ENCODE measurements at regions not wholly inside any gene's neighbourhood (a gene's known extent, or its start where the extent isn't known, plus 50 kb on each side); places are given as distances from the start of the nearest gene placed in this dataset.
A peak's percentile ranks its signal among the peaks of the same experiment; 100 is the strongest.
"Not testable (repeated sequence)": the region's sequence is repeated elsewhere in the genome, so short reads cannot be mapped to it uniquely, and the experiment has no call there.

DNA sequence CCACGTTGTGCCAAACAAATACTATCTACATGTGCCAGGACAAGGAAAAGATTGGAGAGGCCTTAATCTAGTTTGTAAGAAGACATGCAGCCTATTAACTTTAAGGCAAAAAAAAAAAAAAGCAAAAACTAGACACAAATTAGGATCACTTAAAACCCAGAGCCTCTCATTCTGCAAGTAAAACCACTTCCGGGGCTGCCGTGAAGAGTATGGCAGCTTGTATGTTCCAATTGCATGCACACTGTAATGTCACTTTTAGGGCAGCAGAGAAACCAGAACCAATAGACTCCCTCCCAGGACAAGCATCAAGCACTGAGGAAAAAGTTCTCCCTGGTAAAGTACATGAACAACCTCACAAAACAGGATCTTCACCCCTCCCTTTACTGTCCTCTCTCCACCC is 70.6 kb downstream of the RSL24D1 start:
- no peak for DNase-seq

DNA sequence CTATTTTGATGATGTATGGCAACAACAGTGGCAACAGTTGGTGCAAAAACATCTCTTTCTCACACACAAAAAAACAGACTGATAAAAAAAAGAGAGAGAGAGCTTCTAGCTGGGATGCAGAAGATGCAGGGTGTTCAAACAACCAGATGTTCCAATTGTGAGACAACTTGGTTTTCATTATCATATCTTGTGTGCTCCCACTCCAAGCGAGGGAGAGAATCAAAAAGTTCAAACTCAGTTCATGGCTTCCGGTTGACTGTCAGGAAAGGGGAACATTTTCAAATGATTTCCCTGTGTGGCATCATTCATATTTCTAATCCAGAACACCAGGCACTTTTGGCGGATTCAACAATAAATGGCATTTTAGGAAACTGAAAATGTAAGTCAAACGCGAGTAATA is 72.1 kb downstream of the RSL24D1 start:
- no peak for DNase-seq

DNA sequence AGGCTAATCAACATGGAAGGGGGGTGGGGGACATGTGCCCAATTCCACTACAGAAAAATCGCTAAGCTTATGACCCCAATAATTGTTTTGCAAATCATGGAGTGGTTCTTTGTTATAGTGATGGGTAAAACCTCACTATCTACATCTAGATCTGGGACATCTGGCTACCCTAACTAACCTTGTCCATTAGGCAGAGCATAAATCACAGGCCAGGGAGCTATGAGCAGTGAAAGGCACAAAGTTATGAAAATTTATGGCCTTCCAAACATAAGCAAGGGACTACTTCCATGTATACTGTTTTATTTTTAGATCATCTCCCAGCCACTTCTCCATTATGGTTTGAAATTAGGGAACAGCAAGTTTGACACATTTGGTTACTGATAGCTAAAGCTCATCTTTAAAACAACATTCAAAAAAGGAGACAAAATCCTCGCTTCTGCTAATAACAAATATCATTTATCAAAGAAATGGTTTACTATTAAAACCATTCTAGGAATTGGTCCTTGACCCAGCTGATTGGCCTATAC is 78.3 kb downstream of the RSL24D1 start:
- DNase-seq = no peak

DNA sequence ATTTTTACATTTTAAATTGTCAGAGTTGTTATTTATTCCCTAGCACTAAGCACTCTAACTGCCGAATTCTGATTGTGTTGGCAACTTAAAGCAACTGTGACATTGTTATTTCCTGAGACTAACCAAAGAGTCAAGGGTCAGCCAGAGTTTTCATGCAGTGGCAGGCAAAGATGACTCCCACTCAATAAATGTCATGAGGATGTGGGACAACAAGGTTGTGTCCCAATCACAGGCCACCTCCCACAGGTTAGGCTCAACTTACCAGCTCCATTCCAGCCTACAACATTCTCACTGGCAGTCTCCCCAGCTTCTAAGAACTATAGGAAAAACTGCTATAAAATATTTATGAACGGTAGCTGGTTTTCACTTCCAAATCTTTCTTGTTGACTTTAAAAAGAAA is 80.1 kb downstream of the RSL24D1 start:
- DNase-seq = no peak

DNA sequence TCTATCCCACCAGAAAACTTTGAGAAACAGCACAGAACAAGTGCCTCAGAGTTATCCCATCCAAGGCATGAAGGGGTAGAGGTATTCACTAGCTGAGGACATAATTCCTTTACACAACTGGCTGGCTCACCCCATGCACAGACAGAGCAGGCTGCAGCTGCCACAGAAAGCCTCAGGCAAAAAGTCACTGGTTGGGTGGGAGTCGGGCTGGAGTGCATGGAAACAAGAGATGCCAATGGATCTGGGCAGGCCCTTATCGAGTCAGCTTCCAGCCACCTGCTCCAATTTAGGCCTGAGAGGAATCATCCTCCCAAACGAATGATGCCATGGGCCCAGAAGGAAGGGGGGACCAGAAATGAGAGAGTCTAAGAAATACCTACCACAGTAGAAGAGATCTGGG is 83.0 kb downstream of the RSL24D1 start:
- DNase-seq = no peak

DNA sequence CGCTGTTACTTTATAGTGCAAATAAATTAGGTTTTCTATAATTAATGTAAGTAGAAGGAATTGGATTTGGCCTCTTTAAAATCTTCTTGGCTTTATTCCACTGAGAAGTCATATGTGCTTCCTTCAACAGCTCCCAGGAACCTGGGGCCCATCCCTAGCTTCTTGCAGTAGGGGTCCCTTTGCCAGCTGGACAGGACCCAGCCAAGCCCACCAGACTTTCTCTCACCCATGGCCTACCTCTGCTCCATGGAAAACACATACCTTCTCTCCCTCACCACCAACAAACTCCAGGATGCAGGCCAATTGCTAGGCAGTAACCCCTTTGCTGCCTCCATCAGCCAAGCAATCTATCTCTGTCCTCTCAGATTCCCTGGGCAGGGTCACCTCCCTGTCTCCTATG is 84.0 kb downstream of the RSL24D1 start:
- DNase-seq = no peak

DNA sequence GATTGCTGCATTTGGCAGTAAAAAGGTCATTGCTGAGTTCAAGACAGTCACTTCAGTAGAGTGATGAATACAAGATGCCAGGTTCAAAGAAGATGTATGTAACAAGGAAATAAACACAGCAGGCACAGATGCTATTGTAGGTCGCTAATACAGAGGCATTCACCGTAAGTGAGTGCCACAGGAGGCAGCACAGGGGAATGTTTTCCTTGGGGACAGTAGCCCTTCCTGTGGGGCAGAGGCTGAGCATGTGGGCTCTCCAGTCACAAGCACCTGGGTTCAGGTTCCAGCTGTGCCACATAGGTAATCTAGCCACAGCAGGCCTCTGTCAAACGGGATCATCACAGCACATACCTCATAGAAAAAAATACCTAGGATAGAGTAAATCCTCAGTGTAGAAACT is 86.3 kb downstream of the RSL24D1 start:
- DNase-seq = no peak

DNA sequence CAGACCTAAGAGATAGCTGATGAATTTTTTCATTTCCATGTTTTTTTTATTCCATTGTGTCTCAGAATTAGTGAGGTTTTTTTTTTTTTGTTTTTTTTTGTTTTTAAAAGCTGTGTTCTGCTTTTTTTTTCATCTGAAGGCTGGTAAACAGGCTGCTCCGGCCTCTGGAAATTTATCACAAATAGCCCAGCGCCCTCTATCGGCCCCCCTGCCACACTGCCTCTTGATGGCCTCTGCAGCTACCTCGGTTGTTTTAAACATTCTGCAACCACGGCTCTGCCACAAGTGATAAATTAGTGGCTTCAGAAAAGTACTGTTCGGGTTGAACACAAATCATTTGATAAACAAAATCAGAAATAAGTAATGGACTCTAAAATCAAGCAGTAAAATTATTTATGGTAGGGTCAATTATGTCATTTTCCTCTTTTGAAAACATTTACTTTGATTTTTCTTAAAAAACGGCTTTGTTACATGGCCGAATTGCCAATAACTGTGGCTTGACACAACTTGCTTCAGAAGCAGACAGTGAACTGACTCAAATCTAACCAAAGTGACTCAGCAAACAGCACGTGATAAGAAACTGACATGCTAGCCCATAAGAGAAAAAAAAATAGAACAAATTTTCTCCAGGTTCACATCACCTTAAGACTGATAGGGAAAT is 87.8 kb downstream of the RSL24D1 start:
- peak; percentile 79 for DNase-seq

DNA sequence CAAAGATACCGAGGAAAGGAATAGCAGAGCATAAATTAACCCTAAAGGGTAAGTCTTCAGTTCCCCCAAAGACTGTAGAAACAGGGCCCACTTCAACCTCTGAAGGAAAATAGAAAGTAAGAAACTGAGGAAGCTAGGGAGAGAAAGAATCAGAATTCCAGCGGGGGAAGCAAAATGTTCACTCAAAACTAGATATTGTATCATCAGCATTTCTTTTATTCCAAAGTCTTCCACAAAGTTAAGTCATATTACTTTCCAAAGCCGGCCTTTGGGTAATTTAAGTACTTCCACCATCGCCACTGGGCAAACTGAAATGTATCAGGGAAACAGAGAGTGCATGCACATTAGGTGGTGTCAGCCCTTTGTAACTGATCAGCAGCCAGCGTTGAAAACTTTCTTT is 88.3 kb downstream of the RSL24D1 start:
- DNase-seq = no peak

DNA sequence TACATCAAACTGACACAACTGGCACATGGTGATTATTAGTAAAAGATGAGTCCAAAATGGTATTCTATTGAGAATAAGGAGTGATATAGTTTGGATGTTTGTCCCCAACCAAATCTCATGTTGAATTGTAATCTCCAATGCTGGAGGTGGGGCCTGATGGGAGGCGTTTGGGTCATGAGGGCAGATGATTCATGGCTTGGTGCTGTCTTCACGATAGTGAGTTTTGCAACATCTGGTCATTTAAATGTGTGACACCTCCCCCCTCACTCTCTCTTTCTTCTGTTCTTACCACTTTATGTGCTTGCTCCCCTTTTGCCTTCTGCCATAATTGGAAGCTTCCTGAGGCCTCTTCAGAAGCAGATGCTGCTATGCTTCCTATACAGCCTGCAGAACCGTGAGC is 90.6 kb downstream of the RSL24D1 start:
- no peak for DNase-seq

DNA sequence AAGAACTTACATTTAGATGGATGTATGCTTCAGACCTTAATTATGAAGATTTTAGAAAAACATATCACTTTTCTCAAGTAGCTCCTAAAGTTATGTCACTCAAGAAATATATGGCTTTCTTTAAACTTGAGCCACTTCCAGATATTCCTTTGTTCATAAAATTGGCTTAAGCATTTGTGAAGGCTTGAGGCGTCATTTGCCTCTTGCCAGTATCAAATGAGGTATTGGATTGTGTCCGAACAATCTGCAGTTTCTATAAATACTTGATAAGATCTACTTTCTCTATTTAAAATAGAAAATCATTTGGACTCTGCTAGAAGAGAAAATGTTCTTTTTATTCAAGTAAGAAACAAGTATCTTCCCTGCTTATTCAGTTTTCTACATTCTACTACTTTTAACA is 102.6 kb downstream of the RSL24D1 start:
- no peak for DNase-seq

DNA sequence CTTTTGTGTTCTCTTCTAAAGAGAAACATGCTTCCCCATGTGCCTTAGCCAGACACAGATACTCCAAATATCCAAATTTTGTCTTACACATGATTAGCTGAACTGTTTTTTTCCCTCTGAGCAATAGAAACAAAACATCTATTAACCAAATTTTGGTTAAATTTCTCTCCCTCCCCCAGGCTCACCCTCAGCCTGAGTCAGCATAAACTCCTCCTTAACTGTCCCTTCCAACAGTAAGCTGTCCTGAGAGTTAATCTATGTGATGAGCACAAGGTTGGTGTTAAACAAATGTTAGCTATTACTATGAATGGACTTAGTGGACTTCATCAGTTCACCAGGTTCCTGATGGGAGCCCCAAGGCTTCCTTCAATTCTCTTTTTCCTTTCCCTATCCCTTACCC is 108.5 kb downstream of the RSL24D1 start:
- no peak for DNase-seq

DNA sequence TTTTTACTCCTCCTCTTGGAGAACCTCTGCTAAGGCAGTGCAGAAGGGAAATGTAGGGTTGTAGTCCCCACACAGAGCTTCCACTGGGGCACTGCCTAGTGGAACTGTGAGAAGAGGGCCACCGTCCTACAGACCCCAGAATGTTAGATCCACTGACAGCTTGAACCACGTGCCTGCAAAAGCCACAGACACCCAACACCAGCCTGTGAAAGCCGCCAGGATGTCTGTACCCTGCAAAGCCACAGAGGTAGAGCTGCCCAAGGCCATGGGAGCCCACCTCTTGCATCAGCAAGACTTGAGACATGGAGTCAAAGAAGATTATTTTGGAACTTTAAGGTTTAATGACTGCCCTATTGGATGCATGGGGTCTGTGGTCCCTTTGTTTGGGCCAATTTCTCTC is 112.1 kb downstream of the RSL24D1 start:
- no peak for DNase-seq

DNA sequence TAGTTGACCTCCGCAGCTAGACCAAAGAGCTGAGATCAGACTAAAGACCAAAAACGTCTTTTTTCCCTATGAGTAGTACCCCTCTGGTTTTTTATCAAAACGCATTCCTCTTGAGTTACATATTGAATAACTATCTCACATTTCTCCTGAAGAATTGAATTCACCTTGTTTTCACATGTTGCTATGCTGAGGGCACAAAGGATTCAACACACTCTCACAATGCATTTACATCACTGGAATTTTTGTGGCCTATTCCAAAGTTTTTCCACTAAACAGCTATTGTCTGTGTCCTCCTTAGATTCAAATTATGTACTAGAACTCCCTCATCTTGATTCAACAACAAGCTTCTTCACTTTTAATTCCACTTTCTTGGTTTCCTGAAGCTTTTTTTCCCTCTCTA is 112.5 kb downstream of the RSL24D1 start:
- no peak for DNase-seq

DNA sequence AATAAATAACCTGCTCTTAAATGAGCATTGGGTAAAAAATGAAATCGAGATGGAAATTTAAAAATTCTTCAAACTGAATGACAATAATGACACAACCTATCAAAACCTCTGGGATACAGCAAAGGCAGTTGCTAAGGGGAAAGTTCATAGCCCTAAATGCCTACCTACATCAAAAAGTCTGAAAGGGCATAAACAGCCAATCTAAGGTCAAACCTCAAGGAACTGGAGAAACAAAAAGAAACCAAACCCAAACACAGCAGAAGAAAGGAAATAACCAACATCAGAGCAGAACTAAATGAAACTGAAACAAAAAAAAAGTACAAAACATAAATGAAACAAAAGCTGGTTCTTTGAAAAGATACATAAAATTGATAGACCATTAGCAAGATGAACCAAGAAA is 119.7 kb downstream of the RSL24D1 start:
- not testable (repeated sequence) for DNase-seq

DNA sequence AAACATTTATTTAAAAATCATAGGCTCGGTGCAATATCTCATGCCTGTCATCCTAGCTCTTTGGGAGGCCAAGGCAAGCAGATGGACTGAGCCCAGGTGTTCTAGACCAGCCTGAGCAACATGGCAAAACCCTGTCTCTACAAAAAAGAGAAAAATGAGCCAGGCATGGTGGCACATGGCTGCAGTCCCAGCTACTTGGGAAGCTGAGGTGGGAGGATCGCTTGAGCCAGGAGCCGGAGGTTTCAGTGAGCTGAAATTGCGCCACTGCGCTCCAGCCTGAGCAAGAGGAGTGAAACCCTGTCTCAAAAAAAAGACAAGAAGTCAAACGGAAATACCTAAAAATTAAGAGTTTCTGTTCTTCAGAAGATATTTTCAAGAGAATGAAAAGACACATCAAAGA is 122.3 kb downstream of the RSL24D1 start:
- DNase-seq = no peak

DNA sequence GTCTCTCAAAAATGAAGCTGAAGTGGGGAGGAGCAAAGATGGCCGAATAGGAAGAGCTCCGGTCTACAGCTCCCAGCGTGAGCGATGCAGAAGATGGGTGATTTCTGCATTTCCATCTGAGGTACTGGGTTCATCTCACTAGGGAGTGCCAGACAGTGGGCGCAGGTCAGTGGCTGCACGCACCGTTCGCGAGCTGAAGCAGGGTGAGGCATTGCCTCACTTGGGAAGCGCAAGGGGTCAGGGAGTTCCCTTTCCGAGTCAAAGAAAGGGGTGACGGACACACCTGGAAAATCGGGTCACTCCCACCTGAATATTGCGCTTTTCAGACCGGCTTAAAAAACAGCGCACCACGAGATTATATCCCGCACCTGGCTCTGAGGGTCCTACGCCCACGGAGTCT is 132.8 kb downstream of the RSL24D1 start:
- not testable (repeated sequence) for DNase-seq

DNA sequence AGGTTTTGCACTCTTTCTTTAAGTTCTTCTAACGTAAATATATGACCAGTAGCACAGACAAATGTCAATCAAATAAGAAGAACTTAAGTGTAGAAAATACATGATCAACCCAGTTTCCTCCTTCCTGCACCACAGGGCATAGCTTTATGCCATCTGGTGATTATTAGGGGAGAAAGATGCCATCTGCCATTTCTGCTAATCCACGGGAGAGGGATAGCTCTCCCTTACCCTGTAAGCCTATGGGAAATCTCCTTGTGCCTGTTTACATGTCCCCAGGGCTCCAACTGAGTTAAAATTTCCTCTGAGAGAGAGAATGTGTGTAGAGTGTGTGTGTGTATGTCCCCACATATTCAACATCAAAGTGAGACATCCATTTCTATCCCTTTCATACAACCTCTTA is 135.9 kb downstream of the RSL24D1 start:
- DNase-seq = no peak

DNA sequence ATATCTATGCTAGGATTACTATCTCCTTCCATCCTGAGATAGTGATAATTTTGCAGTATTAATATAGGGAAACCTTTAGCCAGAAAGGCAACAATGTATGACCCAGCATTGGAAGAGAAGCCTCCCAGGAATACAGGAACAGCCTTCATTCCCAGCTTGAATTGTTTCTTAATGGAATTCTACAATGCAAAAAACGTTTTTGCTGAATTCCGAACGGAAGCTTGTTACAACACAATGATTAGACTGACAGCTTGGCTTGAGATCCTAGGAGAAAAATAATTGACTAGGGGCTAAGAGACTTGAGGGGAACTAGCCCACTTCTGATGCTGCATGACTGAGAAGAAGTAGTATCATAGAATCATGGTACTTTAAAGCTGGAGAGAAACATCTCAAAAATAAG is 140.2 kb downstream of the RSL24D1 start:
- no peak for DNase-seq

DNA sequence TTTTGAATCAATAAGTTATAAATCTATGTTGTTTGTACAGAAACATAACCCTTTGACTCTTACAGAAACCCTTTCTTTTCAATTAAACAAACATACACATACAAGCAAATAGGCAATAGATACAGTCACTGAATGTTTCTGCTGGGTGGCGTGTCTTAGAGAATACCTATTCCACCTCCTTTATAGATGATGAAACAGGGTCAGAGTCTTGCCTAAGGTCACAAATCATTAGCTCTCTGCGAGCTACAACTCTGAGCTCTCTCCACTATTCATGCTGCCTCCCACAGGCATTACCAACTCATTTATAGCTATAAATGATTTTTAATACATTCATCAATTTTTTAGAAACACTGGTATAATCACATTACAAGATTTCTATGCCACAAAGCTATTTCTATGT is 152.6 kb downstream of the RSL24D1 start:
- DNase-seq = no peak

DNA sequence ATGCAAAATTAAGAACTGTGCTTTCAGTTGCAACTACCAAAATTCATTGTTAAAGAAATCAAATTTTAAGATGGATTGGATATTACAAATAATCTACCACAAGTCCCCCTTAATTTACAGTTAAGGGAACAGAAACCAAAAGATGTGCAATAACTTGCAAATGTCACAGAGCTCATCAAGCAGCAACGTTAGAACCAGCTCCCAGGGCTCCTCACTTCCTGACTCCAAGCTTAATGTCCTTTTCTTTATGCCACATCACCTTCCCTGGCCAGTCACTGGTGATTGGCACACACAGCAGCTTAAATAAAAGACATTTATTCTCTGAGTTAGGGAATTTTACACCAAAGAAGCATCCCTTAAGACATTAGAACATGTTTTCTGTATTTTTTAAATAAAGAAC is 159.7 kb downstream of the RSL24D1 start:
- DNase-seq = no peak

DNA sequence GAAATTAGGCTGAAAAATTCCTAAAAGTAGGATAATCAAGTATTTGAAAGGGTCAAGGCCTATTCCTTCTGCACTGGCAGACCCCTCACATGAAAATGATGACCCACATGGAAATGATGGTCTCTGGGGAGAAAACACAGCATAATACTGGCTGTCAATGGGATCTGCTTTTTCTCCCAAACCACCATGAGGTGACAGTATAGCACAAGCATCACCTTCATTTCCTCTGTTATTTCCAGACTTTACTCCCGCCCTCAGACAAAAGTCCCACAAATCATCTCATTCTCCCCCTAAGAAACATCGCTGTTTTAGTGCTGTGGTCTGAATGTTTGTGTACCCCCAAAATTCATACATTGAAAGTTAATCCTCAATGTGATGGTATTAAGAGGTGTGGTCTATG is 161.0 kb downstream of the RSL24D1 start:
- DNase-seq = no peak

DNA sequence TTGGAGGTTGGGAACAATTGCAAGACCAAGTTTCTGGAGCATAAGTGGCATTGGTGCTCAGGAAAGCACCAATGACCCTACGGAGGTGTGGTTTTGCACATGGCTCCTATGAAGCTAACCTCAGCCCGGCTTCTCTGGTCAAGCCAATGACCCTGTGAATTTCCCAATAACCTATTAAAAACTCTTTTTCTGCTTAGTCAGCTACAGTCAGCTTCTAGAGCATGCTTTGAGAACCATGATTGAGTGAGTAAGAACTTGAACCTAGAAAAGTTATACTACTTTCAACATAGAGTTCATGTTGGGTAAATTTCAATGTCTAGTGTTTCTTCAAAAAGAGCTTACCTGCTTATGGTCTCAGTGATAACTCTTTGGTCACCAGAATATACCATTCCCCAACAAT is 163.2 kb downstream of the RSL24D1 start:
- DNase-seq = no peak

DNA sequence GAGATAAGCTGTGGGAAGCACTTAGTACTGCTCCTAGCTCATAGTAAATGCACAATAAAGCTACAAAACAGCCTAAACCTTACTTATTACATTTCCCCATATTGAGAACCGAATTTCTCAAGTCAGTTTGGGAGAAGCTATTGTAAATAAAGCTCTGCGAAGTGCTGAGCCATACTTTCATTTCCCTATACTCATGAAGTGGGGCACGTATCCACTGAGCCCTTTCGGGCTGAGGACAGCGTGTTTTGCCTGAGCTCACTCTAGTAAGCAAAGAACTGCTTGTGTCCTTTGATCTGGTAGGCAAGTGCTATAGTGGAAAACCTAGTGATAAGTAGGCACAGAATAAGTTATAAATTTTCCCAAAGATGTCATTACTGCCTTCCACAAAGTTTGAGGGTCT is 165.0 kb downstream of the RSL24D1 start:
- no peak for DNase-seq

DNA sequence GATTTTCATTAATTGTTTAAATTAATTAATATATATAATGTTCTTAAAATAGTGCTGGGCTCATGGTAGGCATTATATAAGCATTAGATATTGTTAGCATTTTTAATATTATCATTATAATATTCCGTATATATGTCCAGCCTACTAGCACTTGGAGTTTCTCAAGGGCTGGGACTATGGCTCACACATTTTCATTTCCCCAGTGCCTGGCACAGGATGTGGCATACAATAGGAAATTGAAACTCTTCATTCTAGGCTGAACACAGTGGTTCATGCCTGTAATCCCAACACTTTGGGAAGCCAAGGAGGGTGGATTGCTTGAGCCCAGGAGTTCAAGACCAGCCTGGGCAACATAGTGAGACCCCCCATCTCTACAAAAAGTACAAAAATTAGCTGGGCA is 170.4 kb downstream of the RSL24D1 start:
- DNase-seq = no peak

DNA sequence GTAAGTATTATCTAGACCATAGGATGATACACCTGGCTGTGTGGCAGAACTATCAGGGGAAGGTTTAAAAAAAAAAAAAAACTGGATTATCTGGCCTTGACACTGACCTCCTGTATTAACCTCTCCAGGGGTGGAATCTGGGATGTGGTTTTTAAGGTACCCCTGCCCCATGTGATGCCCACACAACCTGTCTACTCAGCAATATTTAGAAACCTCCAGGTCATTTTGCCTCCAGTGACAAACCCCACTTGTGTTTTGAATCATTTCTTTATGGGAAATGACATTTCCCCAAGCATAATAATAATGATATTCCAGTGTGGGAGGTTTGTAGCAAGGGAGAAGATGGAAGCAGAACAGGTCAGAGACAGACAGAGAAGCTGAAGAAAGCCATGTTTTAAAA is 179.1 kb downstream of the RSL24D1 start:
- no peak for DNase-seq
